ENCODE measurements at regions not wholly inside any gene's neighbourhood (a gene's known extent, or its start where the extent isn't known, plus 50 kb on each side); places are given as distances from the start of the nearest gene placed in this dataset.

DNA sequence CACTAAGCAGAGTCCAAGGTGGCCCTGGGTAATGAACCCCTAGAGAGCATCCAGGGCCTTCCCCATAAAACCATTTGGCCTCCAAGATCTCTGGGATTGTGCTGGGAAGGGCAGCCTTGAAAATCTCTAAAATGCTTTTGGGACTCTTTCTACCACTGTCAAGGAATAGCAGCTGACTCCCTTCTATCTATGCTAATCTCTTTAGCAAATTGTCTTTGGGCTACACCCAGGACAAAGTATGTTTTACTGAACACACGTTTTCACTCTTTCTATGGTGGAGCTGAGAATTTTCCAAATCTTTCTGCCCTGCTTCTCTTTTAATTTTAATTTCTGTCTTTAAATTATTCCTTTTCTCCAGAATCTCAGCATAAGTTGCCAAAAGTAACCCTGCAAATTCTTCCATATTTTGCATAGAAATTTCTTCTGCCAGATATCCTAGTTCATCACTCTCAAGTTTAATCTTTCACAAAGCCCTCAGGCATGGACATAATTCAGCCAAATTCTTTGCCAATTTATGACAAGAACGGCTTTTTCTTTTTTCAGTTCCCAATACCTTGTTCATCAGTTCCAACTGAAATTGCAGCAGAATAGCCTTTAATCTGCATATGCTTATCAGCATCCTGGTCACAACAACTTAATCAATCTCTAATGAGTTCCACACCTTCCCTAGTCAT is 687.0 kb upstream of the ADGRL4 start:
- no peak for DNase-seq

DNA sequence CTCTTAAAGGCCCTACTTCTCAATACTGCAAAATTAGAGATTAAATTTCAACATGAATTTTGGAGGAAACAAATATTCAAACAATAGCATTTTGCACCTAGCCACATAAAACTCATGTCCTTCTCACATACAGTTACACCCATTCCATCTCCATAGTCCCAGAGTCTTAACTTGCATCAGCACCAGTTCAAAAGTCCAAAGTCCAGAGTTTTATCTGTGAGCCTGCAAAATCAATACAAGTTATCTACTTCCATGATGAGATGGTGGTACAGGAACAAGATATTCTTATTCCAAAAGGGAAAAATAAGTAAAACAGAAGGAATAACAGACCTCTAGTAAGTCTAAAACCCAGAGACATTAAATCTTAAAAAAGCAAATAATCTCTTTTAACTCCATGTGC is 686.0 kb upstream of the ADGRL4 start:
- no peak for DNase-seq

DNA sequence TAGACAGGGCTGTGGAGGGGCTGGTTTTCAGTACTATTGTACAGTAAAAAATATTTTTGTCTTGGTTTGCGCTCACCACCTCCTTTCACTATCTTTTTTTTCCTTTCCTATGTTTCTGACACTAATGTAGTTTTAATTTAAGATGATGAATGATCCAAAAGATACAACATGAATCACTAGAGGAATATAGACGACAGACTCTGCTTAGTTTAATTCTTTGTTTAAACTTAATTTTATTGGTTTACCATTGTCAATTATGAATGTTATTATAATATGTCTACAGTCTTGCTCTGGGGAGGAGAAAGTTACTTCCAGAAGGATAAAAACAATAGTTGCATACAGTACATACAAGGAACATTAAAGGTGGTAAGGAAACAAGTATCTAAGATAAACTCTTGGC is 682.4 kb upstream of the ADGRL4 start:
- DNase-seq = no peak

DNA sequence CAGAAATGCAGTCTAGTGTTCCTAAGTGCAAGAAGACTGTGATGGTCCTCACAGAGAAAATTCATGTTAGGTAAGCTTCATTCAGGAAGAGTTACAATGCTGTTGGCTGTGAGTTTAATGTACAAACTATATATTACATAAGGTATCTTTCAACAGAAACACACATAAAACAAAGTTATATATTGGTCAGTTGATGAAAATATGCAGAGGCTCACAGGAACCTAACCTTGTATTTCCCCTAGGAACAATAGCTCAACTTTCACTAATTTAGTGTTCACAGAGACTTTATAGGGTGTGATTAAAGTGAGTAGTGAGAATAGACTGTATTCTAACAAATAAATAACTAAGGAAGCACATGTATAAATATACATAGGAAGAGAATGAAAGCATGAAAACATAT is 676.9 kb upstream of the ADGRL4 start:
- no peak for DNase-seq

DNA sequence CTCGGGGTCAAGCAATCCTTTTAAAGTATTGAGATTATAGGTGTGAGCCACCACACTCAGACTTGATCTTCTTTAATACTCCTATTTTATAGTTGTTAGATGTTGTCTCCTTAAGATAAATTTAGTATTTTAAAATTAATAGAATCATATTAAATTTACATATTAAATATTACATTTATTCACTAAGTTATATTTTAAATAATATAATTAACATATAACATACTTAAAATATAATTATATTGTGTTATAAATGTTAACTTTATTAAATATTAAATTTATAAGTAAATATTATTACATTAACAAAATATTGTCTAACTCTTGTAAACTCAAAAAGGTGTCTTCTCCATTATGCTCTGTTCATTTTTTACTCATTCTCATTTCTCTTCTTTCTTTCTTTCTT is 675.9 kb upstream of the ADGRL4 start:
- DNase-seq = no peak

DNA sequence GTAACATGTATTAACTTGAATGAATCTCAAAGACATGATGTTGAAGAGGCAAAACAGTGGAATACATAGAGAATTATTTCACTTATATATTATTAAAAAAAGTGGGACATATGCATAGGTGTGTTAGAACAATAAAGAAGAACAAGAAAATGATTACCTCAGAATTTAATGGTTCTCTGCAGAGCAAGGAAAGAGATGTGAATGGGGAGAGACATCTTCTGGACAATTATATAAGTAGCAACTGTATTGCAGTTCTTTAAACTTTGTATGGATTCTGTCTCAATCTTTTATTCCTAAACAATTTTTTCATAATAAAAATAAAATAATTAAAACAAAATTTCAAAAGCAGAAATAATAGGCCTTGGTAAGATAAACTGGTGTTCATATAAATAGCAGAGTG is 674.9 kb upstream of the ADGRL4 start:
- no peak for DNase-seq

DNA sequence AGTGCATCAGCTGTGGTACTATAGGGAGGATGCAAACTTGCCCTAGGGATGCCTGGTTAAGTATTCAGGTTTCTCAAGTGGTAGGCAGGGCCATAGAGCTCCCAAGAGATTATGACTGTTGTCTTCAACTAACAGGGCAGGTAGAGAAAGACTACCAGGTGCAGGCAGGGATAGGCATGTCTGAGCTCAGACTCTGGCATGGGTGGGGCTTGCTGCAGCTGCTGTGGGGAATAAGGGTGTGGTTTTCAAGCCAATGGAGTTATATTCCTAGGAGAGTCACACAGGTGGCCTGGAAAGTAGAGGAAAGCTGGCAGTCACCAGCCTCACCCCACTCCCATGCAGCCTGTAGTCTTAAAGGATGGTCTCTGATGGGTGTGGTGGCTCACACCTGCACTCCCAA is 673.4 kb upstream of the ADGRL4 start:
- DNase-seq = peak; percentile 3

DNA sequence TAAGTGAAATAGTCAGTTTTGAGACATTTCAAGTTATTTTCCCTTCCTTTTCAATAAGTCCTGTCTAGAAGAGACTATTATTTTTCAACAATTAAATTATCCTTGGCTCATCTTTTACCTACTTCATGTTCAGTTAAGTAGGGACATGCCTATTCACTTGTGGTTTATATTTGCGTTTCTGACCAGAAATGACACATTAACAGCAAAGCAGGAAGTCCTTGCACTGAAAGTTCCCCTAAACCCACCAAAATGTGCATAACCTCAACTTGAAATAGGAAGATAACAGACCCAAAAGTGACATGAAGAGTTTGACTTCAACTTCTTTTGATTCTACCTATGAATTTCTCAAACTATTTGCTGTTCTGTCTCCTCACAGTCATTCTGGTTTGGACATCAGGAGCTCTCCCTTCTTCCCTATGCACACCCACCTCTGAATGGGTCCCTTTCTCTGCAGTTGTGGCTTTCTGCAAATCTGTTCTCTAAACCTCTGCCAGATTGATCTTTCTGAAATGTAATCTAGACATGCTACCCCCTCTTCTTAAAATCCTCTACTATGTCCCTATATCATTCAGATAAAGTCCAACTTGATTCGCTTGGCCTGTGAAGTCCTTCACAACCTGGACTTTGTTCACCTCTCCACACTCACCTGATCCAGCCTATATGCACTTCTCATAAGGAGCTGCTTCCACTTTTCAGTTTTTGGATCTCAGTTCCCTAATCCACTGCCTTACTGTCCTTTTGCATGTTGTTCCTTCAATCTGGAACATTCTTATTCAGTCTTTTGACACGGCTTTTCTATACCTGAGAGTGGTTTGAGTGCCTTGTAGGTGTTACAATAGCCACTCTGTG is 661.5 kb upstream of the ADGRL4 start:
- no peak for DNase-seq

DNA sequence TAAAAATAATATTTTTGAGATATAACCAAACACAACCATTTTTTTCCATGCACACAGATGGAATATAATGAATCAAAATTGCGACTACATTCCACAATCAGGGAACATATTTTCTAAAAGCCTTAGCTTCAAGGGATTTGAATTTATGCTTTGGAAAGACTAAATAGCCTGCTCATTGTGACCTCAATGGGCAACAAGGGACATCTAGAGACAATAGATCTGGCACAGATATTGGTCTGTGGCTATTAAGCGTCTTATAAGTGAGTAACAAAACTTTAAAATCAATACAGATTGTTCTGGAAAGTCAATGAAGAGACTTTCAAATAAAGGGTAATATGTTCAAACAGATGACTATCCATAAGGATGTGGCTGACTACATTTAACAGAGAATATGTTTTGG is 660.6 kb upstream of the ADGRL4 start:
- DNase-seq = no peak

DNA sequence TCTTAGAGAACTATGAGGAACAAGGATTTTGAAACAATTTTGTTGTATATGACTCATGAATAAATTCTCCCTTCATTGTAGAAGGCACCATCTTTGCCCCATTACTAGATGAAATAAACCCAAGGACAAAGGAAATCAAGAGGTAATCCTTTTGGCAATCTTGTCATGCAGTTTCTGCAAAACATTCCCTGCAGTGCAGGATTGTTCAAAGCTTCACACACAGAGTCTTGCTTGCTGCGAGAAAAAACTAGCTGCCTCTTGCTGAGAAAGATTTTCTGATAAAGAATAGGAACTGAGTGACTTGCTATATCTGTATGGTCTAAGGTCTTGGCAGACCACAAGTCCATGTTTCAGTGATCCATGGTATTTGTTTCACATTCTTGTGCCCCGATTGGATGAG is 657.4 kb upstream of the ADGRL4 start:
- no peak for DNase-seq

DNA sequence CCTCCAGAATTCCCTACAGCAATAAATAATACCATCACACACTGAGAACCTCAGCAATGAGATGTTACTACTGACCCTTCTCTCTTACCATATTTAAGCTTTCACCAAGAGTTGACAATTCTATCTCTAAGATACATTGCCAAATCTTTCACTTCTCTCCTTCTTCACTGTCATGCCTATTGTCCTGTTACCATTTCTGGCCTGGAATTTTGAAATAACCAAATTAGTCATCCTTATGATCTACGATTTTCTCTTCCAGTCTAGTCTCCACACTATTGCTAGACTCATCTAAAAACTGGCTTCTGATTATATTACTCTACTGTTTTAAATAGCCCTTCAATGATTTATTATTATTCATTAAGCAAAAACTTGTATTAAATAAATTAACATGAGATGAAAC is 656.1 kb upstream of the ADGRL4 start:
- no peak for DNase-seq

DNA sequence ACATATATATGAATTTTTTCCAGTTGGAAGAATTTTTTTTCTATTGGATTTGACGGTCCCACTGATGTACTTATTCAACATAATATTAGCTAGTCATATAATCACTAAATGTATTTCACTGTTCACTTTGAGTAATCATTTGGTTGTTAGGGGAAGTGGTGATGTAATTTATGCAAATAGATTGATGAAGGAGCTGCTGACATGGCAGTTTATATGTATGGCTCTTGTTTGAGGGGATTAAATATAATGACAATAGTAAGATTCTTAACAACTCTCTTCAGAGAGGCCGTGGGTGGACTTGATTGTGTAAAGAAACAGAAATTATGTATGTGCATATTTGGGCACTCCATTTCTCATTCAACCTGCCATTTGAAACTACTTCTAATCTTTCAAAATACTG is 653.6 kb upstream of the ADGRL4 start:
- no peak for DNase-seq

DNA sequence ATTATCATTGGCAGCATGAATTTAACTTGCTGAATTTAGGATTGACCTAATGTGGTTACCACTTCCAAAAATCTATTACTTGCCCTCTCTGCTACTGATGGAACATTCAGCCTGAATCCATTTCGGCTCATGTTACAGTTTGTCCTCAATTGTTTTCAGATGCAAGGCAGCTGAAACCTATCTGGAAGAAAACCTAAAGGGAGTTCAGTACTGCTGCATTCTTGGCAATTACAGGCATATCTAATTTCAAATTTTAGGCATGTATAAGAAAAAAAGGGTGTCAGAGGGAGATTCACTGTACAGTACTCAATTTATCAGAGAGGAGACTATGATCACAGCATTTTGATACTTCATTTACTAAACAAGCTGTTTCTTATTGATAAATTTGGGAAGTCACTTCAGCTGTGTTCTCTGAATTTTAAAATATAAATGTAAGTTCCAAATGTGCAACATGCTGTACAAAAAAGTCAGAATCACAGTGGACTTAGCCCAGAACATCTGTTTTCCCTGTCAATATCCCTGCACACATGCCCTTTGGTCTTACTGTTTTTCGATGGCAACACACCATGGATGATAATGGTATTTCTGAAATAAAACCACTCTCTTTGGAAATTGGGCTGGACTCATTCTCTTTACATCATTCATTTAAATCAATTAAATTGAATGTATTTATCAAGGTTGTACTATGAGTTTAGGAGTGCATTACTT is 651.6 kb upstream of the ADGRL4 start:
- DNase-seq = no peak

DNA sequence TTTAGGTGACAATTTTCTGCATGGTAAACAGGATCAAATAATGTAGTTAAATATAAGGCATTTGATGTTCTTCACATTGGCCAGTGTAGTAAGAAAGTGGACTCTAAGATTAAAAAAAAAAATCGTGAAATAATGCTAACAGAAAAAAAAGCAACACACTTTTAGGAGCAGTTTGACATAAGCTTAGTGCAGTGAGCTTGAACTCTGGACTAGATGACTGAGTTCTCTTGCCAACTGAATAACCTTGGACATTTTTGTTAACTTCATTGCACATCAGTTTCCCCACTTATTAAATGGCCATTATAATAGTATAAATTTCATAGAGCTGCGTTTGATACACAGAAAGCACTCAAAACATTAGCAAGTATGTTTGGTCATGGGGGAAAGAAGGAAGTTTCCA is 649.3 kb upstream of the ADGRL4 start:
- DNase-seq = no peak

DNA sequence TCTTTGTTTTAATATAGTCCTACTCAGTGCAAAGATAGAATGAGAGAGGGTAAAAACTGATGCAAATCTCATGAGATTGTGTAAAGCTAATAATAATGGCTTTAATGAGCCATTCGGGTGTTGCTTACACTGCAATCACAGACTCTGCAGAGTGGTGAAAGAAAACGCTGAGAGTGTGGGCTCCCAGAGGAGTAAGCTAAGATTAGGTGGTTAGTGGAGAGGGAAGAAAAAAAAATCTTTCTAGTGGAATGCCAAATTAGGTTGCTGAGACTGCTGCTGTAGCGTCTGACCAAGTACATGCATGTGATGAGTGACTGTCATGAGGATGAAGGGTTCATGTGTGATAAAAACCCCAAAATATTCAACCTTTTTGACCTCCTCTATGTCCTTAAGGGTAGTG is 645.9 kb upstream of the ADGRL4 start:
- DNase-seq = no peak

DNA sequence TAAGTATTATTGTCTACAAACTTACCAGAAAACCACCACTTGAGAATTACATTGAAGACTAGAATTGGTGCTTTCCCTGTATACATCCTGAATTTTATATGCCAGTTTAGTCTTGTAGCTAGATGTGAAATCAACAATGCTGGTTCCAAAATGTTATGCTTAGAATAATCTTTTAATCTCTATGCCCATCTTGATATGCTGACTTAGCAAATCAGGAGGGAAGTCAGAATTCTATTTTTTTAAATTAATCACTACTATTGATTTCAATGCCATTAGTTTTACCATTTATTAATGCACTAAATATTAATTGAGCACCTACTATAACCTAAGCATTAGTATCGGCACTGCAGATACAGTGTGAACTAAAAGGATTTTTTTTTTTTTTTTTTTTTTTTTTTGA is 641.6 kb upstream of the ADGRL4 start:
- DNase-seq = no peak

DNA sequence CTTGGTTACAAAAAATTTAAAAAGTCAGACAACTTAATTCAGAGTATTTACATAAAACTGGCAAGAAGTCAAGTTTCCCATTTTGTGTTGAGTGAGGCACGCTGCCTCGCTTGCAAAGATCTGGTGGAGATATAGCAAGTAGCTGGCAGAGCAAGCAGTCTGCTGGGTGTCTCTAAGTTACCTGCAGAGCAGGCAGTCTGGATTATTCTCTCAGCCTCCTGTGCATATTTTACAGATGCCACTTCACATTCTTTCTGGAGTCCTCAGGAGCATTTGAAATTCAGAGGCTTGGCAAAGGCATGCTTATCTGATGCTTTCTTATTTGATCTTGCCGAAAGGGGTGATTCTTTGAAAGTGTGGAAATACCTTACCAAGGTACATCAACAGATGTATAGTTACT is 640.4 kb upstream of the ADGRL4 start:
- no peak for DNase-seq

DNA sequence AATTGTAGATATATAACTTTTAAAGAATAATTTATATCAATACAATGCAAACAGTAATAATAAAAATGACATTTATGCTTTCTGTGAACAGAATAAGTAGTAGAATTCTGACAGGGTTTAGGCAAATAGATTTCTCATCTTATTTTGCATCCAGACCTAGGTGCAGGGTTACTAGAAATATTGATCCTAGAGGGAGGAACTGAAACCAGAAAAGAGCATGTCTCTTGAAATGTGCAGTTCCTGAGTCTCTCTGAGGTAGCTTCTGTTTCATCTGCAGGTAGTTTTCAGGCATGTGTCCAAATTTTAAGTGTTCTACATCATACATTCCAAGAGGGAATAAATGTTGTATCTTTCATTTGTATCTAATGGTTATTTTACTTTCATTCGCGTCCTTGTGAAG is 631.9 kb upstream of the ADGRL4 start:
- no peak for DNase-seq

DNA sequence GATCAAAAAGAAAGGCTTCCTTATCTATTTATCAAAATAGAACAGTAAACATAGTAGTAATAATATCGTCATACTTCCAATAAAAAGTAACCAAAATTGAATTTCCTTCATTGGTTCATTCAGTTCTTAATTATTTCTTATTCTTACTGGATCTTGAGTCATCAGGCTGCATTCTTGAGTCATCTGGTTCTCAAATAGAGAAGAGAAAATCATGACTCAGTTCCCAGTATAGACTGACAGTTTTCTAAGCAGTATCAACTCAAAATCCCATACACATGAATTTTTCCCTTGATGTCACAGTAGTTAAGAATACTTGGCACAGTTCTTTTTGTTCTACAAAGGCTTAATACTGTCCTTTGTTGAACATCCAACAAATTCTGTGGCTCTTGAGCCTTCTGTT is 626.9 kb upstream of the ADGRL4 start:
- DNase-seq = no peak

DNA sequence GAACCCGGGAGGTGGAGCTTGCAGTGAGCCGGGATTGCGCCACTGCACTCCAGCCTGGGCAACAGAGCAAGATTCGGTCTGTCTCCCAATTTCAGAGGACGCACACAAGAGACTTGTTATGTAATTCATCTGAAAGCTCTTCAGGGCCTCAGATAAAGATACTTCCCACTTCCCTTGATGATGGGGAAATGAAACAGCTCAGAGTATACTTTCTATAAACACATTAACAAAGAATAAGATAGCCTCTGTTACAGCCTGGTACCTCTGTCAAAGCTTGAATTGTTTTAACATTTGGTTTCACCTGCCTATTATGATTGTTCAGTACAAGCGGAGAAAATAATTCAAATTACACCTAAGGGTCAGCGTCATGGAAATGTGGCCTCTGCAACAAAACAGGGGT is 622.9 kb upstream of the ADGRL4 start:
- DNase-seq = no peak

DNA sequence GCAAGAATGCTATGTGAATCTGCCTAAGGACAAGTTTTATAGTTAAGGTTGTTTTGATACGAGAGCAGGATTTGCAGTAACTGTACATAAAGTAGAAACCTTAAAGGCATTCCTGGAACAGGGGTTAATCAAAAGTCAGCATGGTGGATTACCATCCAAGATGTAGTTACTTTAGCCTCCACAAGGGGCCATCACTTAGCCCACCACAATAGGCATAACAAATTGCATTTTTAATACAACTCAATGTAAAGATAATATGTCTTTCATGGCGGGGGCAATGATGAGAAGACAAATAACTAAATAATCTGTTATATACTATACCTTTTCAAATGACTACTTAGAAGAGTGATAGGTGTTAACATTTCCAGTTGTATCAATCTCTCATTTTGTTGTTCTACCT is 611.2 kb upstream of the ADGRL4 start:
- DNase-seq = no peak

DNA sequence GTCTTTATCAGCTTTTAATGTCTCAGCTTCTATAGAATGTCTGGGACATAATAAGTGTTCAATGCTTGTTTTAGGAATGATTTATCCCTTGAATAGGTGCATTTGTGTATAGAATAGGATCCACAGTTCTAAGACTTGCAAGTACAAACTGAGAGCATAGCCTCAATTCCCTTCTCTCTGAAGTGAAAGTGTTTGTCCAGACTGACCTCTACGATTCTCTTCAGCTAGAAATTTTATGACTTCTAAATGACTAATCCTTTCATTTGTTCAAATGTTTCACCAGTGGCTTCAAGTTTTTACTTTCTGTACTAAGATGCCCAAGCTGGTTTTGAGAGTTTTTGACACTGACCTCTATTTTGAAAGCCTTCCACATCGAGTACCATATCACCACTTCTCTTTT is 608.2 kb upstream of the ADGRL4 start:
- DNase-seq = no peak

DNA sequence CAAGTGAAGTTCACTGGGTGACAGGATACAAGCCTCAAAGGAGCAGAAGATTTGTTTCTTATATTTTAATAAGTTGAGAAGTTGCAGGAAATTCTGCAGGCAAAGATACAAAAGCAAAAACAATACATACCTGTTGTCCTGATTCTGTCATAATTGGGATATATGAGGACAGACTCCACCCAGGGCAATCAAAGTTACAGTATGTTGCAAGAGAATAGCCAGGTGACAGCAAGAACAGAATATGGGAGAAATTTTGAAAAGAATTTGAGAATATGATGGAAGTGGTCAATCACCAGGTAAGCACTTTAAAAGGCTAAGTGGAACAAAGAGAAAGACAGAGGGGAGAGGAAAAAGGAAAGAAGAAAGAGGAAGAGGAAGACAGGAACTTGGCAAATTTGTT is 607.6 kb upstream of the ADGRL4 start:
- DNase-seq = no peak

DNA sequence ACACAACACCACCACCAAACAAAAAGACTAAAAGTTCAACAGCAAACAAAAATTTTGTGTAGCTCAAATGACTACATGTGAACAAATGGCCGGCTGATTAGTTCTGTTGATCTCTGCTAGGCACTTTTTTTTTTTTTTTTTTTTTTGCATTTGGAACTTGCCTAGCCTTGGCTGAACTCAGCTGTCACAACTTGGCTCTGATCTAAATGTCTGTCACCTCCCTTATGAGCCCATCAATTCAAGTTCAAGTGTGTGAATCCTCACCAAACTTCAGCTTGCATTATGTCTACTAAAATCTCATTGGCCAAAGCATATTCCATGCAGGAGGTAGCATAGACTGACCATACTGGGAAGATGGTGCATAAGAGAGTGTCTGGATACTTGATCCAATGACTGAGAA is 606.5 kb upstream of the ADGRL4 start:
- DNase-seq = no peak

Data from NCI-H510A (cell line).